ENCODE measurements at regions not wholly inside any gene's neighbourhood (a gene's known extent, or its start where the extent isn't known, plus 50 kb on each side); places are given as distances from the start of the nearest gene placed in this dataset.

DNA sequence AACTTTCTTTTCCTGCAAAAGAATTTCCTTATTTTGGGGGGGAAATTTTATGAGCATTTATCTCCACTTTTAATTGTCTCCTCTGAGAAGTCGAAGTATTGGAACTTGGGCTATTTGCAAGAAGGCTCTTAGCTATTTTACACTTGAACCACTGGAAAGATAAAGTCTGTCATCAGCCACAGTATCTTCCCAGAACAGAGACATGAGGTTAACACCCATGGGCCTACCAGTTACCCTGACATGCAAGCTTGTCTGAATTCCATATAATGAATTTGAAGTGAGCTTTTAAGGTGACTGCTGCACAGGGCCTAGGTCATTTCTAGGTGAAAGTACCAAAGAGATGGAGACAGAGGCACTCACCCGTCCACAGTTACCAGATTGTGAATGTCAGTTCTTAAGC is 193.1 kb downstream of the SIM1 start:
- no peak overlapping the region for H3K4me3 ChIP-seq
- no peak for DNase-seq (ENCODE audit: extremely low spot score)
- no peaks in the 10 kb centered on the region for H3K36me3 ChIP-seq
- intact Hi-C loops (cut with DNase I) = no loop called here
- no peak overlapping the region for H3K27ac ChIP-seq (replicated peaks in 1 of 4)
- TF ChIP-seq, protein P1, sequence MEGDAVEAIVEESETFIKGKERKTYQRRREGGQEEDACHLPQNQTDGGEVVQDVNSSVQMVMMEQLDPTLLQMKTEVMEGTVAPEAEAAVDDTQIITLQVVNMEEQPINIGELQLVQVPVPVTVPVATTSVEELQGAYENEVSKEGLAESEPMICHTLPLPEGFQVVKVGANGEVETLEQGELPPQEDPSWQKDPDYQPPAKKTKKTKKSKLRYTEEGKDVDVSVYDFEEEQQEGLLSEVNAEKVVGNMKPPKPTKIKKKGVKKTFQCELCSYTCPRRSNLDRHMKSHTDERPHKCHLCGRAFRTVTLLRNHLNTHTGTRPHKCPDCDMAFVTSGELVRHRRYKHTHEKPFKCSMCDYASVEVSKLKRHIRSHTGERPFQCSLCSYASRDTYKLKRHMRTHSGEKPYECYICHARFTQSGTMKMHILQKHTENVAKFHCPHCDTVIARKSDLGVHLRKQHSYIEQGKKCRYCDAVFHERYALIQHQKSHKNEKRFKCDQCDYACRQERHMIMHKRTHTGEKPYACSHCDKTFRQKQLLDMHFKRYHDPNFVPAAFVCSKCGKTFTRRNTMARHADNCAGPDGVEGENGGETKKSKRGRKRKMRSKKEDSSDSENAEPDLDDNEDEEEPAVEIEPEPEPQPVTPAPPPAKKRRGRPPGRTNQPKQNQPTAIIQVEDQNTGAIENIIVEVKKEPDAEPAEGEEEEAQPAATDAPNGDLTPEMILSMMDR (IDR thresholded peaks at IDR 0.05) = no peak
- TF ChIP-seq POLR2A (IDR thresholded peaks at IDR 0.05; ENCODE audit: low read depth) = no peak
- 90% methylated on average over 2 of the region's 2 CpGs for WGBS
- H3K27me3 ChIP-seq = no peaks in the 10 kb centered on the region
- no peaks in the 10 kb centered on the region for H3K9me3 ChIP-seq
- no peaks in the 10 kb centered on the region for H3K4me1 ChIP-seq

DNA sequence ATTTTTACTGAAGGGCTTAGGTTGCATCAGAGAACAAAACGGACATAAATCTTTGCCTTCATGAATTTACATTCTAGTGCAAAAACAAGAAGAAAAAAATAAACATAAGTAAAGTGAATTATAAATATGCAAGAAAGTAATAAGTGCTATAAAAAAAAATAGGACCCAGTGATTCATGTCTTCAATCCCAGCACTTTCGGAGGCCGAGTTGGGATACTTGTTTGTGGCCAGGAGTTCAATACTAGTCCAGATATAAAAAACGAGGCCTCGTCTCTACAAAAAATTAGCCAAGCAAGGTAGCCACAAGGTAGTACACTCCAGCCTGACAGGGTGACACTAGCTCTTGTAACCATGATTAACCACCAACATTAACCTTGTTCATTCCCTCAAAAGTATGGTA is 193.5 kb downstream of the SIM1 start:
- TF ChIP-seq POLR2AphosphoS5 (IDR thresholded peaks at IDR 0.05) (no peak), EP300 (IDR thresholded peaks at IDR 0.05) (no peak), POLR2A (IDR thresholded peaks at IDR 0.05; ENCODE audit: low read depth) (no peak)
- TF ChIP-seq, protein P1 (IDR thresholded peaks at IDR 0.05) = no peak
- intact Hi-C loops (cut with DNase I) = no loop called here

DNA sequence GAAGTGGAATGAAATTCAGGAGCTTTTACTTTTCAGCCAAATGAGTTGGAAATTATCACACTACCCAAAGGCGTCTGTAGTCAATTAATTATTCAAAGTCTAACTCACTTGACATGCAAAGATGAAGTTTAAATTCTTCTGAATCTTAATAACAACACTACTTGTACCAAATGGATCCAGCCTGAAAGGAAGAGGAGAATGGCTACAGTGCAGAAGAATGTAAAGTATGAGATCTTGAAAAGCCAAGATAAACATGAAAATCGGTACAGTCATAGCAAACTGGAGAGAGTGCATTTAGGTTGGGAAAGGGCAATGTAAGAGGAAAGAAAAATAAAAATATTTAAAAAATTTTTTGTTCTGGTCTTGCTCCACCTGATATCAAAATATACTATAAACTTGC is 195.5 kb downstream of the SIM1 start:
- Histone ChIP-seq H3K4me1 (no peaks in the 10 kb centered on the region), H3K36me3 (no peaks in the 10 kb centered on the region), H3K4me3 (no peak overlapping the region), H3K27me3 (no peaks in the 10 kb centered on the region), H3K9me3 (no peaks in the 10 kb centered on the region), H3K27ac (replicated peaks in 1 of 4) (no peak overlapping the region)
- no peak for DNase-seq (ENCODE audit: extremely low spot score)
- intact Hi-C loops (cut with DNase I) = no loop called here
- 29% methylated on average over 2 of the region's 2 CpGs for WGBS
- TF ChIP-seq, protein P1 (IDR thresholded peaks at IDR 0.05) = no peak
- TF ChIP-seq POLR2AphosphoS5 (IDR thresholded peaks at IDR 0.05) (no peak), EP300 (IDR thresholded peaks at IDR 0.05) (no peak), POLR2A (IDR thresholded peaks at IDR 0.05; ENCODE audit: low read depth) (no peak)

More for the DNA sequence above, 193.5 kb downstream of the SIM1 start:
- Histone ChIP-seq H3K36me3 (no peaks in the 10 kb centered on the region), H3K4me3 (no peak overlapping the region), H3K4me1 (no peaks in the 10 kb centered on the region), H3K9me3 (no peaks in the 10 kb centered on the region), H3K27ac (replicated peaks in 1 of 4) (no peak overlapping the region), H3K27me3 (no peaks in the 10 kb centered on the region)
- DNase-seq (ENCODE audit: extremely low spot score) = no peak
- WGBS = 92% methylated on average over 5 of the region's 5 CpGs

DNA sequence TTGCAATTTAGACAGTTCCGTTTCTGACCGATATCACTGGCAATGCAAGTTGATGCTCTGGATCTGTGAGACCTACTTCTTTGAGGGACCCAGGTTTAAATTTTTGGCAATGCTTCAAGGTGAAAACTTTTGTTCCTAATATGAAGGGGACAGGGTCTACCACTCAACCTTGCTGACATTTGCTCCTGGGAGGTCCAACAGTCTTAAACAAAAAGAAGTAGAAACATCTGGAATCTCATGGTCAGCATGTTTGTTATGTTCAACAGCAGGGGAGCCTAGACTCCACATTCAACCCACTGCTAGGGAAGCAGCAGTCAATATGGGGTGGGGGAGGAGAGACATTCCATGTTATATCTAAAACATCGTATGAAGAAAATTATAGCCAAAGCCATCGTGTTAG is 196.4 kb downstream of the SIM1 start:
- H3K9me3 ChIP-seq = no peaks in the 10 kb centered on the region
- no peaks in the 10 kb centered on the region for H3K27me3 ChIP-seq
- TF ChIP-seq POLR2A (IDR thresholded peaks at IDR 0.05; ENCODE audit: low read depth) (no peak), EP300 (IDR thresholded peaks at IDR 0.05) (no peak), POLR2AphosphoS5 (IDR thresholded peaks at IDR 0.05) (no peak)
- TF ChIP-seq, protein P1 (IDR thresholded peaks at IDR 0.05) = no peak
- DNase-seq (ENCODE audit: extremely low spot score) = no peak
- 93% methylated on average over 4 of the region's 4 CpGs for WGBS
- no peaks in the 10 kb centered on the region for H3K36me3 ChIP-seq
- no peaks in the 10 kb centered on the region for H3K4me1 ChIP-seq
- no peak overlapping the region for H3K4me3 ChIP-seq
- H3K27ac ChIP-seq (replicated peaks in 1 of 4) = no peak overlapping the region
- intact Hi-C loops (cut with DNase I) = no loop called here

DNA sequence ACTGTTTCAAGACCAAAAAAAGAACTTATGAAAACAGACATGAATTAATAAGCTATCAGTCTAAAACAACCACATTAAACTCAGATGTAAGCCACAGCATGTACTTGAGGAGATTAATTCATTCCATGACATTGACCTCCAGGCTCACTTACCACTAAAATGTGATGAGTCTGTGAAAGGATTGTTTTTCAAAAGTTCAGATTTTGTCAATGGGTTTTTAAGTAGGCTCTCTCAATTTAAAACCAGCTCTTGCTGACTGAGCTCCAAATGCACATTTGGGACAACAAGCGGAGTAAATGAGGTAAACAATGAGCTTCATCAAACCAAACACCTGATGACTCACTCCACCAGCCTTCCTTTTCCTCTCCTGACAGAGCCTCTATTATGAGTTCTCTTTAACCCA is 197.0 kb downstream of the SIM1 start:
- no peaks in the 10 kb centered on the region for H3K36me3 ChIP-seq
- intact Hi-C loops (cut with DNase I) = no loop called here
- no peaks in the 10 kb centered on the region for H3K4me1 ChIP-seq
- WGBS = 75% methylated on average over 1 of the region's 1 CpG
- TF ChIP-seq, protein P1 (IDR thresholded peaks at IDR 0.05) = no peak
- TF ChIP-seq EP300 (IDR thresholded peaks at IDR 0.05) (no peak), POLR2AphosphoS5 (IDR thresholded peaks at IDR 0.05) (no peak), POLR2A (IDR thresholded peaks at IDR 0.05; ENCODE audit: low read depth) (no peak)
- H3K4me3 ChIP-seq = no peak overlapping the region
- DNase-seq (ENCODE audit: extremely low spot score) = no peak
- no peaks in the 10 kb centered on the region for H3K9me3 ChIP-seq
- H3K27me3 ChIP-seq = no peaks in the 10 kb centered on the region
- no peak overlapping the region for H3K27ac ChIP-seq (replicated peaks in 1 of 4)

Data from esophagus muscularis mucosa (tissue), 4 donors.